HG03139 (cell line): ENCODE measurements at regions not wholly inside any gene's neighbourhood (a gene's known extent, or its start where the extent isn't known, plus 50 kb on each side); places are given as distances from the start of the nearest gene placed in this dataset.
"Not testable (repeated sequence)": the region's sequence is repeated elsewhere in the genome, so short reads cannot be mapped to it uniquely, and the experiment has no call there.

Source experiments
- ATAC-seq: cut with Tn5 transposase; IDR thresholded peaks from one replicate; pipeline ENCODE4 v1.9.1; 2021; ENCODE audit not compliant: unreplicated experiment

GRCh38 chr2:8610775-8611174 lies 71.1 kb upstream of the ID2 start:
- ATAC-seq: not testable (repeated sequence)

- no peak for ATAC-seq
These were observed 70.6 kb upstream of the ID2 start for GRCh38 chr2:8611246-8611645.

DNA sequence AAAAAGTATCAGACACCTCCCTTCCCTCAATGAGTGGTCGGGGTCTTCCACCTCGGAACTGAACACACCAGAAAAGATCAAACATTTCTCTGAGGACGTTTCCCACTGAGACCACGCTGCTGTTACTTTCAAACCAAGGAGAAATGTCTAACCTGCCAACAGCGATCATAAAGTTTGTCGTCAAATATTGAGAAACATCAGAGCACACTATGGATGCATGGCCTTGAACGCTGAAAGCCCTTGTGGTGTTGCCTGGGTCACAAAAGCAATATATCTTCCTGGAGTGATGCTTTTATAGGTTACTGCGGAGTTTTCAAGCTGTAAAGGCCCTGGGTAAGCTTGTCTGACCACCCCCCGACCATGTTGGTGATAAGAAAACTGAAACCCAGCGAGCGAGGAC lies 70.2 kb upstream of the ID2 start:
- ATAC-seq: no peak

- no peak for ATAC-seq
These were observed 69.1 kb upstream of the ID2 start for GRCh38 chr2:8612734-8613179.

- ATAC-seq: not testable (repeated sequence)
These were observed 68.5 kb upstream of the ID2 start for GRCh38 chr2:8613207-8613999.

- ATAC-seq: no peak
These were observed 67.2 kb upstream of the ID2 start for GRCh38 chr2:8614646-8615045.

GRCh38 chr2:8615252-8615575 lies 66.6 kb upstream of the ID2 start:
- no peak for ATAC-seq

DNA sequence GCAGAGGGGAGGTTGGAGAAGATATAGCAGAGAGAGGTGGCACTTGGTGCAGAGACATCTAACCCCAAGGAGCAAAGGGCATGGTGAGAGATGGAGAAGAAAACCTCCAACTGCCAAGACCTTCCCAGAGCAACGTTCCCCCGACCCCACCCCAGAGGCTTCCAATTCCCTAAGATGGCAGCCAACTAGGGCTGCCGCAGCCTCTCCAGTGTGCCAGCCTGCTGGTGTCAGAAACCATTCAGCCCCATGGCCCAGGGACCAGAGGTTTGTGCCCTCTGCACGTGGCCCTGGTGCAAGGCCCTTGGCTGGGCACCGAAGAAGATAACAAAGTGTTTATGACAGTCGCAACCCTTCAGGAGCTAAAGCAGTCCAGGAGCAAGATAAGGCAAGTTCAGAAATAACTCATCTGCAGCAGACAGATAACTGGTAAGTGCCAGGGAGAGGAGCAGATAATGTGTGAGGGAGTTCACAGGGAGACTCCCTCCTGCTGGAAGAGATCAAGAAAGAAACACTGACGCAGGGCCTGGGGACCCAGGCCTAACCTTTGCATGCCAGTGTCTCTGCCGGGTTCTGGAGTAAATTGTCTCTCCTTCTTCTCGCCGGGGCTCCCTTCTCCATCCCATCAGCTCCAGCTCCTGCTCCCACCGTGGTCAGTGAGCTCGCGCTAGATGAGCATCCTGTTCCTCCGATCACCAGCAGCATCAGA lies 66.1 kb upstream of the ID2 start:
- ATAC-seq: no peak

DNA sequence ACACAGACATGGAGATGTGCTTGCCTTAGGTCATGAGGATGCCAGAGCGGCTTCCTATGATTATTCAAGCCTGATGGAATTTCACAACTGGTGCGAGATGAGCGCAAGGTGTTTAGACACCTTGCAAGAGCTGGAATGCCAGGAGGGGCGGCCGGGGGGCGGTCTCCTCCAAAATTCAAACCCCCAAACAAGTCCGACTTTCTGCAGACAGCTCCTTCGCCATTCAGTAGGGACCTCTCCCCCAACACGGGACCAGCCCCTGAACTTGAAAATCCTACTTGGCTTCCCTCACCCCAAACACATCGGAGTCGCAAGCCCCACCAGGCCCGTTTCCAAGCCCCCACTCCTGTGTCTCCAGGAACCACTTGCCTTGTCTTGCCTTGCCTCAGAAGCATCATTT lies 64.8 kb upstream of the ID2 start:
- ATAC-seq: no peak

GRCh38 chr2:8617590-8617989 lies 64.3 kb upstream of the ID2 start:
- no peak for ATAC-seq

- no peak for ATAC-seq
These were observed 62.8 kb upstream of the ID2 start for GRCh38 chr2:8619071-8619470.

- ATAC-seq: no peak
These were observed 61.1 kb upstream of the ID2 start for GRCh38 chr2:8620611-8621382.

GRCh38 chr2:8622199-8622911 lies 59.5 kb upstream of the ID2 start:
- no peak for ATAC-seq

GRCh38 chr2:8622924-8623465 lies 58.9 kb upstream of the ID2 start:
- ATAC-seq: no peak

DNA sequence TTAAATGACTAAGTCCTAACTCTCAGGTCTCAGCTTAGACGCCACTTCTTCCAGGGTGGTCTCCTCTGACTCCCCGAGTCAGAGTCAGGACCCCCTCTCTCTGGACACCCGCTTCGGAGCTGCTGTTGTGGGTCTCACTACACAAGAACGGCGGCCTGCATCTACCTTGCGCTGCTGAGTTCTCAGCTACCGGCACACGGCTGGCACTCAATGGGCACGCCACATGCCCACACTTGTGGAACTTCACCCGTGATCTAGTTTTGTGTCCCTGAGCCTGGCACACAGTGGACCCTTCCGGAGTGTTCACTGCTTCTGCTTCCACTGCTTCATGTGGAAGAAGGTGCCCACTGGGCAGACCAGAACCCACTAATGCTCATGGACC lies 58.3 kb upstream of the ID2 start:
- ATAC-seq: no peak

DNA sequence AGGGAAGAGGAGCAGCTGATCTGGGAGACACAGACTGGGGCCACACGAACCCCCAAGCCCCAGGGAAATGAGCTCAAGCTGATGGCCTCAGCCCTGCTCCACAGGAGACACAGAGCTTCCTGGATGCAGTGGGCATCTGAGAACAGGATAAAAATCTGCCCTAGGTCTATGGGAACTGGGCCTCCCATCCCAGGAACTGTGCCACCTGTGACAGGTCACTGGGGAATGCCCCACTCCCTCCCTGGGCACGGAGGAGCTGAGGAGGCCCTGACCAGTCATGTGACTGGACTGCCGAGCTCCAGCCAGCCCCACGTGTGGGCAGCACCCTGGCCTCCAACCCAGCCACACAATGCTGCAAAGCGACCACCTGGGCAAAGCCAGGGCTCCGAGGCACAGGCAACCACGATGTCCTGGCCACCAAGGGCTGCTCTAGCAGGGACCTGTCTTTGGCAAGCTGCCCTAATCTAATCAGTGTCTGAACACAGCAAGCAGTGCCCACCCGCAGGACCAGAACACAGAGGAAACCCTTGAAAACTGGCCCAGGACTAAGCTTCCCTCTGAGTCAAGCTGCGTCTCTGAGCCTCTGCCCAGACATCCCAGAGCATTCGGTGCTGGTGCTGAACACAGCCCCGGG lies 57.8 kb upstream of the ID2 start:
- ATAC-seq: no peak

GRCh38 chr2:8624855-8625398 lies 56.9 kb upstream of the ID2 start:
- ATAC-seq: no peak

GRCh38 chr2:8625399-8626300 lies 56.2 kb upstream of the ID2 start:
- ATAC-seq: no peak

GRCh38 chr2:8626572-8626971 lies 55.3 kb upstream of the ID2 start:
- no peak for ATAC-seq
